Hippocampal formation (tissue), 2 donors: ENCODE measurements at regions not wholly inside any gene's neighbourhood (a gene's known extent, or its start where the extent isn't known, plus 50 kb on each side); places are given as distances from the start of the nearest gene placed in this dataset.

Source experiments
- DNase-seq, 2 donors: peaks; one replicate each; lab custom pipeline; 2025; lab: John Stamatoyannopoulos, UW

DNA sequence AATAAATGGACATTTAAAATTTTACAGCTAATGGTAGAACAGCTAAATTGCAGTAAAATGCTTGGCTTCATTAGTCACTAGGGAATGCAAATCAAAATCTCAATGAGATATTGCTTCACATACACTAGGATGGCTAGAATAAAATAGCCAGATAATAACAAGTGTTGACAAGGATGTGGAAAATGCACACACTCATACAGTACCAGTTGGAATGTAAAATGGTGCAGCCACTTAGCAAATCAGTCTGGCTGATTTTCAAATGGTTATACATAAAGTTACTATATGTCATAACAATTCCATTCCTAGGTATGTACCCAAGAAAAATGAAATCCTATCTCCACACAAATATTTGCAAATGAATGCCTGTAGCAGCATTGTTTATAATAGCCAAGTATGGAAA lies 452.1 kb downstream of the HDGFL1 start:
- DNase-seq: no peak

DNA sequence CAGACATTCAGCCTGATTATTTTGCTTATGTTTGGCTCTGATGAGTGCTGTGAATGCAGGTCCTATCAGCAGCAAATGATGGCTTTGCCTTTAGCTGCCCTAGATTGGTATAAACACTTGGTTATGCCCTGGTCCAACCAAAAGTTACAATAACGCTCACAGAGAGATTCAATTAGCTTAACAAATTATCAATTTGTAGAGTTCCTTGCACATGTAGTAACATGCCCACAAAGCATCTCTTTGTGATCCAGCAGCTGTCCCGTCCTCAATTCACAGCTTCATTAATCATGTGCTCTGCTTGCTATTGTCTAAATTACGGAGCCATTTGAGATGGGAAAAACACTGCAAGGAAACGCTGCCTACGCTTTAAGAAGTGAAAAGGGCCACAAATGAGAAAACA lies 457.9 kb downstream of the HDGFL1 start:
- peak; percentile 56 to 92 for DNase-seq

DNA sequence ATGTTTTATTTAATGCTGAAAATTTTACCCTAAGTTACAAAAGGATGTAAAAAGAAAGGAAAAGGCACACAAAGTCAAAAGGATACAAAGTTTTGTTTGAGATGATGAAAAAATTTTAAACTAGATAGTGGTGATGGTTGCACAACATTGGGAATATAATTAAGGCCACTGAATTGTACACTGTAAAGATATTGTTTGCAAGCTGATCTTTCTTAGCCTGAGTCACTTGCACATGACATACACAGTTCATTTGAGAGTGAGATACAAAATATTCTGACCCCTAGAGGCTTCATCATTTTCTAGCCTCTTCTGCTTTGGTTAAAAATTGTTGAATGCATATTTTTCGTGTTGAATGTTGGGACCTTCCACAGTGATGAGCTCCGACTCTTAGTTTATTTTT lies 462.6 kb downstream of the HDGFL1 start:
- DNase-seq: no peak

DNA sequence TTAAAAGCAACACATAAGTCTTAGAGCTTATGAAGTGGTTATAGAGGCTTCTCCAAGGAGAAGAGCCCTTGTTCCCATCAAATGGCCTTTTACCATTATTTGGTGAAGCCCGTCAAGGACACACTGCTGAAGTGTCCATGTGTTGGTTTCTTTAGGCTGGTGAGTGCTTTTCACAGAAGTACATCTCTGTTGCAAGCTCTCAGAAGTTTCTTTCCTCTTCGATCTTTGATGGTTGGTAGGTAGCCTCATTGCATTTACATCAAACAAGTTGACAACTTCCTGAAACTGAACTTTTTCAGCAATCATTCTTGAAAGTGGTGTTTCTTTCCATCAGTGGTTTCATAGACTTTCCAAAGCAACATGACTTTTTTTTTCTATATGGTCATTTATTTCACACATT lies 465.6 kb downstream of the HDGFL1 start:
- DNase-seq: no peak

DNA sequence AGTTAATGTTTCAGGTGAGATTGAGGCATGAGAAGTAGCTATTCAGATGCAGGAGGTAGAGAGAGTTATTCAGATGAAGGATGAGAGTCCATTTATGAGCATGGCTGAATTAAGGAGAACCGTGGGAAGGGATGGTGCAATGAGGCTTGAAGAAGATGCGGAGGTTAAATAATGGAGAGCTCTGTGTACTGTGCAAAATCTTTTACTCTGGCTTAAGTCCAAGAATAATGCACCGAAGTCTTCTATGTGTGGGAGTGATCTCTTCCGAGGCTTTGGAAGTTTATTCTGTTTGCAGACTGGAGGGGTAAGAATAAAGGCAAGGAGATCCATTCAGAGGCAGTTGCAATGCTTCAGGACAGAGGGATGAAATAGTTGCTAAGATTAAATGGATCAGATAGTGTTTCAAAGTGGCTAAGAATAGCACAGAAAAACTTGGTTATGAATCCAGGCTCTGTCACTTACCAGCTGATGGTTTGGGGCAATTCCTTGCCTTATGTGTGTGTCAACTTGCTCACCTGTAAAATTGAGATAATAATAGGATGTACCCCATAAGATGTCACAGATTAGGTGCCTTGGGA lies 467.1 kb downstream of the HDGFL1 start:
- no peak for DNase-seq

DNA sequence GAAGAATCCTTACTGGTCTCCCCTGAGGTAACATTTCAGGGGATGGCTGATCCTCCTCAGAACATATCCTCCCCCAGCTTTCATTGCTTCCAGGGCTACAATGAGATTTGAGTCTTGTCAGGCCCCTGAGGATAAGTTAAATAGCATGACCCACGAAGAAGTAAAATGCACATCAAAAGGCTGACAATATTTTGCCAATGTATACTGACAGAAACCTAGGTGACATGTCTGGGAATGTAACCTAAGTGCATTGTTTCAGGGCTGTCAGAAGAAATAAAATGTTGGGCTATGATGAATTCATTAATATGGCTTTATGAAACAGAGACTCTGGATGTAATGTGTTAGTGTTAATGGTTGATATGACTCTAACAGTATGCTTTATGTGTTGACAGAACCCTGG lies 471.5 kb downstream of the HDGFL1 start:
- DNase-seq: no peak

DNA sequence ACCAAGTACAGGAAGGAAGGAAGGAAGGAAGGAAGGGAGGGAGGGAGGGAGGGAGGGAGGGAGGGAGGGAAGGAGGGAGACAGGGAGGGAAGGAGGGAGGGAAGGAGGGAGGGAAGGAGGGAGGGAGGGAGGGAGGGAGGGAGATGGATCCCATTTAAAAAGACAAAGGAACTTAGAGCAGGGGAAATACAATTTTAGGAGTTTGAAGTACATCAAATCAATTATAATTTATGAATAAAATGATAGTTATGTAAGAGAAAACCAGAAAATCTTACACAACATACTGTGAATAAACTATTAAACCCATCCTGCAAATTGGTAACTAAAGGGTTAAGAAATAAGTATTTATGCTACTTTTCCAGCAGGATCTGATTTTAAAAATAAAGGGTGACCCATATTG lies 475.9 kb downstream of the HDGFL1 start:
- DNase-seq: no peak

DNA sequence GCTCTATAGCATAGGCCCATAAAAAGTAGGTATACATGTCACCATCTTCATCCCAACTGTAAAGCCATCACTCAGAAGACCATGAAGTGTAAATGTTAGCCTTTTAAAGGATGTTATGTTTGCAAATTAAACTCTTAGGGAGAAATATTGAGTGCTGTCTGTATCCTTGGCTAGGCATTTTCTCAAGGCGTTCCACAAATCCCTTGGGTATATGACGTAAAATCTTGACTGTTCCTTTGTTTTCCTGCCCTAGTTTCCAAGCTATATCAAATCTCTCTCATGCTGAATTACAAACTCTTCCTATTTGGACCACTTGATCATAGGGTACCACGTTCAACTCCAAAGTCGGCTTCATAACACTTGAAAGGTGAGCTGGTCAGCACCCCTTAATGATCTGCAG lies 486.2 kb downstream of the HDGFL1 start:
- DNase-seq: no peak

DNA sequence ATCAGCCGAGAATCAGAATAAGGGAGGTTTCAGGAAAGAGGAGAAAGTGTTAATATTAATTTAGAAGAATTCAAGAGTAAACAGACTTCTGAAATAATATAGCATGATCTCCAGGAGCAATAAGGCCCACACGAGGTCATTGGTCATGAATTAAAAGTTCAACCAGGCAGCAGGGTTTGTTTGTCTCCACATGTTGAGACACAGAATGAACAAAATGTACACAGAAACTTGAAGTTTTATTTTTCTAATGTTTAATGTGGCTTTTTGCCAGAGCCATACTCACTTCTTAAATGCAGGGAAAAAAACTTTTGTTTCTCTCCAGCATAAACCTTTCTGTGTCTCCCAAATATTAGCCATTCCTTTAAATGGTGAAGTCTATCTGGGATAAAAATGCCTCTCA lies 504.5 kb downstream of the HDGFL1 start:
- DNase-seq: no peak

DNA sequence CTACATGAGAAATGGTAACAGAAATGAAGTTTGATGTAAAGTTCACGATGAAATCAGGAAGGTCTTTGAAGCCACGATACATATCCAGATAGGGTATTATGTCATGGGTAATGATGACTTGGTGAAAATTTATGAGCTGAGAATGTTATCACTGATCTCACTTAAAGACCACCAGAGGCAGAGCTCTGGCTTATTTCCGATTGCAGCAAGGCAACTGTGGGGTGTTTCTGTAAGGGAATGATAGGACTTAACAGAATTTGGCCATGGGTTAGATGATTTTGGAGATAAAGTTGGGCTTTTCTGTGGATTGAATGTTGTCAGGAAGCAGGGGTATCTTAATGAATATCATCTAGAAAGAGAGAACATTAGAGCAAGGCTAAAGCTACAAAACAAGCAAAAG lies 508.4 kb downstream of the HDGFL1 start:
- DNase-seq: no peak

DNA sequence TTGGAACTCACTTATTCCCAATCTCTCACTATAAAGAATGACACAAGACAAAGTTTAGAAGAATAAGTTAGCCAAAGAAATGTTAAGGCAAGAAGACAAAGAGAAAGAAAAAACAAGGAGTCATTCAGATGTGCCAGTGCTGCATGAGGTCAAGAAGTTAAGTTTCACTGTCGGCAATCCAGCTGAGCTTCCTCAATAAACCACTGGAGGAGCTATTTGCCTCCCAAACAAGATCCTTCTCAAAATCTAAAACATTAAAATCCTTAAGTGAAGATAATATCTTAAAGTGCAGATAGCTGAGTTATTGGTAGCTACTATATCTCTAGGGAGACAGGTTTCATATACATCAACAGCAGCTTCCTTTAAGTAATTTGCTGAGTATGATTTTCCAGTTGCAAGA lies 512.3 kb downstream of the HDGFL1 start:
- no peak for DNase-seq

DNA sequence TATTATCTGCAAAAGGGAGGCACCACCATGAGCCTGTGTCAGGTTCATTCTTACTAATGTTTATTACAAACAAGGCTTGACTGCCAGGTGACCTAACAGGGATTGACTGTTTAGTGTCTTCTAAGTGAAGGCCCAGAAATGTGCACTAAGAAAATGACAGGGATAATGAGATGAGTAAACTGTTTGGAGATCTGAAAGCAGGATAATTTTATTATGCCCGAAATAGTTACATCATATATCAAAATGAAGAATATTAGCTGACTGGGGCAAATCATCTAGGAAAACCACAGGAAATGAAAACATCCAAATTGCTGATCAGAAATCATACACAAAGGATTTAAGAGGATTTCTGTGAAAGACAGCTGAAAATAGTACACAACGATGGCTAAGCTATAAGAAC lies 516.7 kb downstream of the HDGFL1 start:
- no peak for DNase-seq

DNA sequence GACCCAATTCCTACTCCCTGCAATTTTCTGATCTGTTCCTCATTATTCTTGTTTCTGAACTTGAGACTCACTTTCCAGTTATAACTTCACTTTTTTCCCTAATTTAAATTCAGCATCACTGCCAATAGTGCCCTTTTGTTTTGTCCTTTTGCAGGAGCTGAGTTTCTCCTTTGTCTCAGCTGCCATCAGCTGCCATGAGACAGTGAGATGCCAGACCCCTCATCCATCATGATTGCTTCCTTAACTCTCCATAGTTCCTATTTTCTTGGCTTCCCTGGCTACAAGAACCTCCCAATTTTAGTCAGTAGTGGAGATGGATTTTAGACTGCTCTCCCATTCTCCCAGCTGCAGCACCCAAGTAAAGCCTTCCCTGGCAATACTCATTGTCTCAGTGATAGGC lies 518.1 kb downstream of the HDGFL1 start:
- no peak for DNase-seq

DNA sequence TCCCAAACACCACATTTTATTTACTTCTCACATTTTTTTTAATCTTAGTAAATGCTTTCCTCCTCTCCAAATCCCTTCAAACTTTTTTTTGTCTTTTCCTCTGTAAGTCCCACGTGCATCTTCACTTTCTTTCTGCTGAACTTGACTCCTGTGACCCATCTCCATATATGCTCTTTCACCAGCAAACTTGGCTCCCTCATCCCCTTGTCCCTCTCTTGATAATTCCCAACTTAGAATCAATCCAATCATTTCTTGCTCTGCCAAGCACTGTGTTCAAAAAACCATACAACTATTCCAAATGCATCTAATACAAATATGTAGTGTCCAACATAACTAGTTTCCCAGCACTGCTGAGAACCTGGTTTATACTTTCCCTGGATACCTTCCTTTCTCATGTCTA lies 519.4 kb downstream of the HDGFL1 start:
- DNase-seq: no peak

DNA sequence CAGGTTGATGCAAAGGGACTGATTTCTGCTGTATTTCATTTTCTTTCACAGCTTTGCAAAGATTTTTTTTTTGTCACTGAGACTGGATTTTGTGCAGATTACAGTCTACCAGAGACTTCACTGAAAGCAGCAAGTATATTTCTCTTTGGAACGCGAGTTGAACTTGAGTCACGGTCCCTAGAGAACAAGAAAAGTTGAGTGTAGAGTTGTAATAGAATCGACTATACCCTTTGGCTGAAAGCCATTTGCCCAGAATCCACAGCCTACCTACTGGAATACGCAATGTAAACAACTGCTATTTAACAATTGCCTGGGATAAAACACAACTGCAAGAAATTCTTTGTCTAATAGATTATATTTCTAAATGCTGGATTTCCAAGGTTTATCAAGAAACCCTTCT lies 520.6 kb downstream of the HDGFL1 start:
- DNase-seq: no peak

DNA sequence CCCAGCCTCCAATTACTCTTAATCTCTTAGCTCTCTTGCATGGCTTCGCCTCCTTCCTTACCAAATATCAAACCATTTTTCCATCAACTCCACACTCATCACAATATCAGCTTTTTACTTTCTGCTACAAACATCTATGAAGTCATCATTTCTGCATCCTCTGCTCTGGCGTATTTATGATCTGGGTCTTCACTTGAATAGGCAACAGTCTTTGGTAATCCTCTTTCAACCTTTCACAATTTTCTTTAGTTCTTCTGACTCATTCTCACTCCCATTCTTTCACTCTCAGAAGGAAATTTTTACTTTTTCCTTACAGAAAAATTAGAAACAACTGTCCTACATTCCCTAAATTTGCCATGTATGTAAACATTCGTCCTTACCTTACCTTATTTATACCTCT lies 522.4 kb downstream of the HDGFL1 start:
- no peak for DNase-seq

DNA sequence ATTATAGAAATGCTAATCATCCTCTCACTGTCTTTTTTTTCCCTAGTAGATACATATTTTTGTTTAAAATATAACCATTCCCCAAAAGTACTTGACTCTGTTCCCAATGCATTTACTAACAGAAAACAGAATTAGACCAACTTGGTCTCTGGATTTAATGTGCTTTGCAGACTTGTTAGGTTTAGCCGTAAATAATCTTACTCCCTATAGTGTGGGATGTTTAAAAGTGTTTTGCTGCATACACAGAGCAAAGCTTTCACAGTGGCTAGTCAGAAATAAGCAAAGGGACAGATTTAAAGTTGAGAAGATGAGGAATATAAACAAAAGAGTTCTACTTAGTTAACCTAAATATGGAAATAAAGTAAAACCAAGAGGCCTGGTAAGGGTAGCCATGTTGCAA lies 527.5 kb downstream of the HDGFL1 start:
- no peak for DNase-seq

DNA sequence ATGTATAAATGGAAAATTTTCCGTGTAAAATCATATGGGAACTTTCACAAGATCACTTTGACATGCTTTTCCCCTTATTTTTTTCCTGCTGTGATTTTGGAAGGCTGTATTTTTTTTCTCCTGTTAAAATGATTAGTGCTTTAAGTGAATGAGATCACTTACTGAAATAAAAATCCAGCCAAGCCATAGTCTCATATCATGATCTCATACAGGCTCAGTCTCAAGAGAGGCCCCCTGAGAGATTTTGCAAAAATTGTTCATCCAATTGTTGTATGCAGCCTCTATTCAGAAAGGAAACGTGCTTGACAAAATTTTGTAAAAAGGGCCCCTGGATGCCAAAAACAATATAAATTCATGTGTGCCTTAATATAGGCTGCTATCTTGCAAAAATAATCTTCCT lies 528.2 kb downstream of the HDGFL1 start:
- DNase-seq: no peak

DNA sequence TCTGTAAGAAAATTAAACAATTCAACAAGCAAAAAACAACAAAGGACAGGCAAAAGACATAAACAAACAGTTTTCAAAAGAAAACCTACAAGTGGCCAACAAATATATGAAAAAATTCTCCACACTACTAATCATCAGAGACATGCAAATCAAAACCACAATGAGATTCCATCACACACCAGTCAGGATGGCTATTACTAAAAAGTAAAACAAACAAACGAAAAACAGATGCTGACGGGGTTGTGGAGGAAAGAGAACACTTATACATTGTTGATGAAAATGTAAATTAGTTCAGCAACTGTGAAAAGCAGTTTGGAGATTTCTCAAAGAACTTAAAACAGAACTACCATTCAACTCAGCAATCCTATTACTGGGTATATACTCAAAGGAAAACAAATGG lies 537.6 kb downstream of the HDGFL1 start:
- no peak for DNase-seq

DNA sequence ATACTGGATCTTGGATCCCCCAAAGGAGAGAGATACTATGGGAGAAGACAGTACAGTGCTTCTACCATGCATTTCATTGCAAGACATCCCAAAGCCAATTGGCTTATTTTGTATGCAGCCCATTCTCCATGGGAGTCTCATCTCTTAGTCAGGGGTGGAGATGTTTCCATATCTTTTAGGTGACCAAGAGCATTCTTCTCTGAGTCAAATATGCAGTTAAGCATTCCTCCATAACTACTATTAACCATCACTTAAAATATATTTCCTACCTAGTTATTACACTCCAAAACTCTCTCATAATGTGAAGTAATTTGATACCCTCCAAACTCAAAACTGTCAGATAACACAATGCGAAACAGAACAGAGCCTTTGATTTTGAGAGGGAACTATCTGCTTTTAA lies 542.6 kb downstream of the HDGFL1 start:
- DNase-seq: no peak

DNA sequence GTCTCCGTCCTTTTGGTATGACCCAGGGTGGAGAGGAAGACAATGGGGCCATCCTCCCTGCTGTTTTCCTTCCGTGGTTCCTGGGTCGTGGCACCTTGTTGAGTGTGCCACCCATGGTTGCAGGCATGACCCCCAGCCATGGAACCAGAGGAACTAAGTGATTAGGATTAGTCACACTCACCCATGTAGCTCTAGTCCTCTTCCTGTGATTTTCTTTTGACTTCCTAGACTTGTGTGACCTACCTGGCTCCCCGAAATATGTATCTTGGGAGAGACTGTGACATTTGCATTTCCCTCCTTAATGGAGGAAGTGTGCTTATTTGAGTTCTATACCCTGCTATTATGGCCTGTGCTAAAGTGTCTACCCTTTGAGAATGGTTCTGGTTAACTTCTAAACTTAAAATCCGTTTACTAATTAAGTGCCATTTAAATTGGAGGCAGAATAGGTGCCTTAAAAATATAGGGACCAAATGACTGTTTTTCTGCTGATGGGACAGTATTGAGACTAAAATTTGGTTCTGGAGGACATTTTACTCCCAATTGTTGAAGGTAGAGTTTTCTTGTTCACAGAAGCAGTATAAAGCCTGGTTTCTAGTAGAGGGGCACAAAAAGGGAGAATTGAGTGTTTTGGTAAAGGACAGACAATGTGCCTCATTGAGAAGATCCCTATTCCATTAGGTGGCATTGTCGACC lies 545.6 kb downstream of the HDGFL1 start:
- DNase-seq: no peak

DNA sequence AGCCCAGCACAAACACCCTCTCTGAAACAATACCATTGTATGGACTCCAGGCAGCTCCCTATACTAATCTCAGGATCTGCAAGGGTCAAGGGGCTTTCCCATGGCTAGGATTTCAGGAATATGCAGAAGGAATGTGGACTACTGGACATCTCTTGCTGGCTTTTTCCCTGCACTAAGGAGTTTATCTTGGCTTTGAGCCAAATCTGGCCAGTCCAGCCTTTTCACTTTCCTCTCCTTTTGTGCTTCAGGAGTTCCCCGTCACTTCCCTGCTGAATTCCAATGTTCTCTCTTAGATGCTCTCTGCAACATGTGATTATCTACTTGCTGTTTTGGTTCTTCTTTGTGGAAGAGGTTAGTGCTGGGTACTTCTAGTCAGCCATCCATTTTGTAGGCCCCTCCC lies 568.2 kb downstream of the HDGFL1 start:
- DNase-seq: no peak

DNA sequence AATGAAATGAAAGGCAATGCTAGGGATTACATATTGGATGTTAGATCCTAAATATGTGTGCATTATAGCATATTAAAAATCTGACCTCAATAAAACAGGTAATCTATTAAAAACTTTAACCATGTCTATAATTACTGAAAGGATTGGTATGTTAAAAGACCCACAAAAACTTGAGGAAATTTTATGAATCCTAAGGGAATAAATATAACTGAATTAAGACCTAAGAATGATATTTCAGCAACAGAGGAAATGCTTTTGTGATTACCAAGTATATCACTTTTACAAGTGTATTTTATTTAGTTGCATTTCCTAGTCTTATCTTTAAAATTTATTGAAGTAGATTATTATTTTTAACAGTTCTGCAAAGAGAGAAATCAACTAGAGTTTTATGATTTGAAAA lies 571.5 kb downstream of the HDGFL1 start:
- no peak for DNase-seq

DNA sequence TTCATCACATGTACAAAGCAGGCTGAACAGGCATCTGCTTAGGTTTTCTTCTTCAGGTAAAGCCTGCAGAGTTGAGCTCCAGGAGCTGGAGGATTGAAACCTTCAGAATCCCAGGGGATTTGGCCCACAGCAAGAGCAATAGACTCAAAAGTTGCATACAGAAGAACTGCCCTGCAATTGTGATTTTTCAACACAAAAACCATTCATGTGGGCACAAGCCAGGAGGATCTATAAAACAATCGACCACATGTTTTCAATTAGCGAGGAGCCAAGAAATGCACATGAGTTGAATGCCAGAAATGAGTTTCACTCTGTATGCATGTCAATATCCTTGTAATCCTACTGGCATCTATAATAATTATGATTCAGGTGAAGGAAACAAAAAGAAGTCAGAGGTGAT lies 576.4 kb downstream of the HDGFL1 start:
- DNase-seq: no peak
